ENCODE measurements at regions not wholly inside any gene's neighbourhood (a gene's known extent, or its start where the extent isn't known, plus 50 kb on each side); places are given as distances from the start of the nearest gene placed in this dataset.

DNA sequence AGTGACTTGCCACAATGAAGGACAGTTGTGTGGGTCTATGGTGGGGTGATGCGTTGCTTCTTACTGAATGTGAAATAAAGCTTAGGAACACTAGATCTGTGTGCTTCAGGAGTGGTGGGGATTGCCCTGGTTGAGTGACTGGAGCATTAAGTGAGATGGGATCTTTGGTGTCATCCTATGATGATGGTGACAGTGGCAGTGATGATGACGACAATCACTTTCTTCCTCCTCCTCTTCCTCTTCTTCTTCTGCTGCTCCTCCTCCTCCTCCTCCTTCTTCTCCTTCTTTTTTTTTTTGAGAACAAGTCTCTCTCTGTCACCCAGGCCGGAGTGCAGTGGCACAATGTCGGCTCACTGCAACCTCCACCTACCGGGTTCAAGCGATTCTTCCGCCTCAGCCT lies 396.8 kb downstream of the SEC14L1 start:
- in situ Hi-C loops (cut with MboI): no loop called here
- CTCF ChIA-PET (ENCODE audit: low intra/inter-chr PET ratio): no interaction called here
- no peak for FAIRE-seq
- no peak for TF ChIP-seq JUNB (CRISPR knock-in tag; conservative IDR thresholded peaks at IDR 0.05)
- TF ChIP-seq CCNT2 (IDR thresholded peaks at IDR 0.05; ENCODE audit: borderline replicate concordance, extremely low read depth, insufficient read length, low read depth, low read length): no peak
- no peak for TF ChIP-seq RBBP5 (IDR thresholded peaks at IDR 0.05; ENCODE audit: borderline replicate concordance, insufficient read depth, low read length, poor library complexity, severe bottlenecking)
- no peak for TF ChIP-seq BRD9 (IDR thresholded peaks at IDR 0.05; ENCODE audit: low read depth, partially characterized antibody)
- TF ChIP-seq, protein P1, sequence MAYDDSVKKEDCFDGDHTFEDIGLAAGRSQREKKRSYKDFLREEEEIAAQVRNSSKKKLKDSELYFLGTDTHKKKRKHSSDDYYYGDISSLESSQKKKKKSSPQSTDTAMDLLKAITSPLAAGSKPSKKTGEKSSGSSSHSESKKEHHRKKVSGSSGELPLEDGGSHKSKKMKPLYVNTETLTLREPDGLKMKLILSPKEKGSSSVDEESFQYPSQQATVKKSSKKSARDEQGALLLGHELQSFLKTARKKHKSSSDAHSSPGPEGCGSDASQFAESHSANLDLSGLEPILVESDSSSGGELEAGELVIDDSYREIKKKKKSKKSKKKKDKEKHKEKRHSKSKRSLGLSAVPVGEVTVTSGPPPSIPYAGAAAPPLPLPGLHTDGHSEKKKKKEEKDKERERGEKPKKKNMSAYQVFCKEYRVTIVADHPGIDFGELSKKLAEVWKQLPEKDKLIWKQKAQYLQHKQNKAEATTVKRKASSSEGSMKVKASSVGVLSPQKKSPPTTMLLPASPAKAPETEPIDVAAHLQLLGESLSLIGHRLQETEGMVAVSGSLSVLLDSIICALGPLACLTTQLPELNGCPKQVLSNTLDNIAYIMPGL (CRISPR knock-in tag; IDR thresholded peaks at IDR 0.05): no peak
- no peak for TF ChIP-seq NUFIP1 (IDR thresholded peaks at IDR 0.05; ENCODE audit: partially characterized antibody)
- no peak for TF ChIP-seq ZNF224 (CRISPR knock-in tag; IDR thresholded peaks at IDR 0.05)
- TF ChIP-seq, protein P2, sequence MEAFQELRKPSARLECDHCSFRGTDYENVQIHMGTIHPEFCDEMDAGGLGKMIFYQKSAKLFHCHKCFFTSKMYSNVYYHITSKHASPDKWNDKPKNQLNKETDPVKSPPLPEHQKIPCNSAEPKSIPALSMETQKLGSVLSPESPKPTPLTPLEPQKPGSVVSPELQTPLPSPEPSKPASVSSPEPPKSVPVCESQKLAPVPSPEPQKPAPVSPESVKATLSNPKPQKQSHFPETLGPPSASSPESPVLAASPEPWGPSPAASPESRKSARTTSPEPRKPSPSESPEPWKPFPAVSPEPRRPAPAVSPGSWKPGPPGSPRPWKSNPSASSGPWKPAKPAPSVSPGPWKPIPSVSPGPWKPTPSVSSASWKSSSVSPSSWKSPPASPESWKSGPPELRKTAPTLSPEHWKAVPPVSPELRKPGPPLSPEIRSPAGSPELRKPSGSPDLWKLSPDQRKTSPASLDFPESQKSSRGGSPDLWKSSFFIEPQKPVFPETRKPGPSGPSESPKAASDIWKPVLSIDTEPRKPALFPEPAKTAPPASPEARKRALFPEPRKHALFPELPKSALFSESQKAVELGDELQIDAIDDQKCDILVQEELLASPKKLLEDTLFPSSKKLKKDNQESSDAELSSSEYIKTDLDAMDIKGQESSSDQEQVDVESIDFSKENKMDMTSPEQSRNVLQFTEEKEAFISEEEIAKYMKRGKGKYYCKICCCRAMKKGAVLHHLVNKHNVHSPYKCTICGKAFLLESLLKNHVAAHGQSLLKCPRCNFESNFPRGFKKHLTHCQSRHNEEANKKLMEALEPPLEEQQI (IDR thresholded peaks at IDR 0.05): no peak
- TF ChIP-seq PTTG1 (tag; IDR thresholded peaks at IDR 0.05; ENCODE audit: low read depth): no peak
- TF ChIP-seq ZC3H8 (IDR thresholded peaks at IDR 0.05): no peak
- TF ChIP-seq, protein P3, sequence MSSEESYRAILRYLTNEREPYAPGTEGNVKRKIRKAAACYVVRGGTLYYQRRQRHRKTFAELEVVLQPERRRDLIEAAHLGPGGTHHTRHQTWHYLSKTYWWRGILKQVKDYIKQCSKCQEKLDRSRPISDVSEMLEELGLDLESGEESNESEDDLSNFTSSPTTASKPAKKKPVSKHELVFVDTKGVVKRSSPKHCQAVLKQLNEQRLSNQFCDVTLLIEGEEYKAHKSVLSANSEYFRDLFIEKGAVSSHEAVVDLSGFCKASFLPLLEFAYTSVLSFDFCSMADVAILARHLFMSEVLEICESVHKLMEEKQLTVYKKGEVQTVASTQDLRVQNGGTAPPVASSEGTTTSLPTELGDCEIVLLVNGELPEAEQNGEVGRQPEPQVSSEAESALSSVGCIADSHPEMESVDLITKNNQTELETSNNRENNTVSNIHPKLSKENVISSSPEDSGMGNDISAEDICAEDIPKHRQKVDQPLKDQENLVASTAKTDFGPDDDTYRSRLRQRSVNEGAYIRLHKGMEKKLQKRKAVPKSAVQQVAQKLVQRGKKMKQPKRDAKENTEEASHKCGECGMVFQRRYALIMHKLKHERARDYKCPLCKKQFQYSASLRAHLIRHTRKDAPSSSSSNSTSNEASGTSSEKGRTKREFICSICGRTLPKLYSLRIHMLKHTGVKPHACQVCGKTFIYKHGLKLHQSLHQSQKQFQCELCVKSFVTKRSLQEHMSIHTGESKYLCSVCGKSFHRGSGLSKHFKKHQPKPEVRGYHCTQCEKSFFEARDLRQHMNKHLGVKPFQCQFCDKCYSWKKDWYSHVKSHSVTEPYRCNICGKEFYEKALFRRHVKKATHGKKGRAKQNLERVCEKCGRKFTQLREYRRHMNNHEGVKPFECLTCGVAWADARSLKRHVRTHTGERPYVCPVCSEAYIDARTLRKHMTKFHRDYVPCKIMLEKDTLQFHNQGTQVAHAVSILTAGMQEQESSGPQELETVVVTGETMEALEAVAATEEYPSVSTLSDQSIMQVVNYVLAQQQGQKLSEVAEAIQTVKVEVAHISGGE (CRISPR knock-in tag; IDR thresholded peaks at IDR 0.05): no peak
- TF ChIP-seq, protein P4, sequence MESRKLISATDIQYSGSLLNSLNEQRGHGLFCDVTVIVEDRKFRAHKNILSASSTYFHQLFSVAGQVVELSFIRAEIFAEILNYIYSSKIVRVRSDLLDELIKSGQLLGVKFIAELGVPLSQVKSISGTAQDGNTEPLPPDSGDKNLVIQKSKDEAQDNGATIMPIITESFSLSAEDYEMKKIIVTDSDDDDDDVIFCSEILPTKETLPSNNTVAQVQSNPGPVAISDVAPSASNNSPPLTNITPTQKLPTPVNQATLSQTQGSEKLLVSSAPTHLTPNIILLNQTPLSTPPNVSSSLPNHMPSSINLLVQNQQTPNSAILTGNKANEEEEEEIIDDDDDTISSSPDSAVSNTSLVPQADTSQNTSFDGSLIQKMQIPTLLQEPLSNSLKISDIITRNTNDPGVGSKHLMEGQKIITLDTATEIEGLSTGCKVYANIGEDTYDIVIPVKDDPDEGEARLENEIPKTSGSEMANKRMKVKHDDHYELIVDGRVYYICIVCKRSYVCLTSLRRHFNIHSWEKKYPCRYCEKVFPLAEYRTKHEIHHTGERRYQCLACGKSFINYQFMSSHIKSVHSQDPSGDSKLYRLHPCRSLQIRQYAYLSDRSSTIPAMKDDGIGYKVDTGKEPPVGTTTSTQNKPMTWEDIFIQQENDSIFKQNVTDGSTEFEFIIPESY (CRISPR knock-in tag; IDR thresholded peaks at IDR 0.05): no peak
- TF ChIP-seq ZNF583 (CRISPR knock-in tag; IDR thresholded peaks at IDR 0.05): no peak

More for the DNA sequence above, 396.8 kb downstream of the SEC14L1 start:
- H2AFZ ChIP-seq (ENCODE audit: low read depth, low read length): no peak overlapping the region
- H3K27me3 ChIP-seq (ENCODE audit: control insufficient read depth in 2 of 2, insufficient read depth in 2 of 2, low read length in 2 of 2): peaks cover 26 to 48% of the 10 kb centered on the region in 2 experiments; a peak in 4 of 5 replicates
- no peak overlapping the region for H3K27ac ChIP-seq (ENCODE audit: extremely low read depth, low read depth, low read length)
- no peaks in the 10 kb centered on the region for H3K36me3 ChIP-seq (ENCODE audit: control insufficient read depth, insufficient read depth, low read length)
- H3K9me1 ChIP-seq (ENCODE audit: control insufficient read depth, insufficient read depth, low read length): no peaks in the 10 kb centered on the region
- H3K9me3 ChIP-seq (replicated peaks; ENCODE audit: control insufficient read depth, insufficient read depth, low read depth, low read length): no peaks in the 10 kb centered on the region; the same call in 1 of the 2 replicates
- H3K4me2 ChIP-seq (ENCODE audit: insufficient read depth, low read length): no peak overlapping the region
- no peak overlapping the region for H3K4me3 ChIP-seq
- BruUV-seq (replicated peaks): no TSS peak
- 0% methylated on average over 3 of the region's 7 CpGs for WGBS (ENCODE audit: insufficient coverage, low coverage, missing lambda C conversion rate)
- ATAC-seq (no peak), DNase-seq (ENCODE audit: extremely low read depth in 1 of 4, low spot score in 3 of 4) (no peak)
- intact Hi-C loops (cut with micrococcal nuclease): no loop called here
- POLR2A ChIA-PET: no interaction called here
- H4K20me1 ChIP-seq (replicated peaks; ENCODE audit: control insufficient read depth, insufficient read depth, low read length): peaks cover 10% of the 10 kb centered on the region
- peaks cover 0 to 11% of the 10 kb centered on the region in 2 experiments; a peak in 2 of 5 replicates for H3K4me1 ChIP-seq (replicated peaks in 1 of 2; ENCODE audit: control insufficient read depth in 2 of 2, insufficient read depth in 2 of 2, low read length in 2 of 2)
- no peaks in the 10 kb centered on the region for H3K79me2 ChIP-seq (ENCODE audit: control insufficient read depth, insufficient read depth, low read length)
- H3K9ac ChIP-seq (ENCODE audit: insufficient read depth in 1 of 2, low read depth in 2 of 2, low read length in 2 of 2): no peak overlapping the region
